Kidney (tissue), 13 donors: ENCODE measurements at regions not wholly inside any gene's neighbourhood (a gene's known extent, or its start where the extent isn't known, plus 50 kb on each side); places are given as distances from the start of the nearest gene placed in this dataset.

Experiments used
- DNase-seq, 5 donors: peaks; one replicate each; pipeline ENCODE4 v3.0.0-alpha.2; 2013 to 2020
- FAIRE-seq: peaks from 2 replicates; lab custom pipeline; 2012; peaks lifted over from hg19 to GRCh38; lab: Jason Lieb, UNC
- H3K27ac ChIP-seq, 2 donors: one replicate each; pipeline ENCODE4 v1.7.0; 2013; ENCODE audit warnings: low read depth in 2 of 2, low read length in 2 of 2, inconsistent platforms in 1 of 2
- H3K27me3 ChIP-seq: one replicate; pipeline ENCODE4 v1.7.1; 2013; ENCODE audit warnings: low read length, inconsistent platforms; ENCODE audit not compliant: control insufficient read depth, insufficient read depth
- H3K36me3 ChIP-seq, 3 donors: one replicate each; pipeline versions ENCODE4 v1.7.0 to v1.7.1; 2013; ENCODE audit warnings: low read length in 3 of 3, control low read depth in 1 of 3, inconsistent platforms in 1 of 3; ENCODE audit not compliant: insufficient read depth in 3 of 3, control insufficient read depth in 2 of 3
- H3K4me1 ChIP-seq, 3 donors: one replicate each; pipeline versions ENCODE4 v1.7.0 to v1.7.1; 2013; ENCODE audit warnings: low read length in 3 of 3, inconsistent platforms in 1 of 3, low read depth in 1 of 3; ENCODE audit not compliant: control insufficient read depth in 2 of 3, insufficient read depth in 2 of 3
- H3K4me3 ChIP-seq, 3 donors: one replicate each; pipeline versions ENCODE4 v1.7.0 to v1.8.1; 2013; ENCODE audit warnings: low read length in 3 of 3, control low read depth in 1 of 3, inconsistent platforms in 1 of 3
- H3K9ac ChIP-seq, 3 donors: one replicate each; pipeline versions ENCODE4 v1.7.0 to v1.7.1; 2013; ENCODE audit warnings: low read length in 3 of 3, control low read depth in 1 of 3, inconsistent platforms in 1 of 3
- H3K9me3 ChIP-seq, 3 donors: one replicate each; pipeline versions ENCODE4 v1.7.0 to v1.7.1; 2013; ENCODE audit warnings: low read length in 3 of 3, control low read depth in 1 of 3, inconsistent platforms in 1 of 3; ENCODE audit not compliant: control insufficient read depth in 2 of 3, insufficient read depth in 1 of 3
- intact Hi-C: fragments of 100-400 bp; cut with DNase I; formaldehyde crosslinking; loops from one replicate; pipeline ENCODE4 v1.11.1; 2022
- TF ChIP-seq, protein P1 (sequence below): IDR thresholded peaks from 3 replicates; pipeline ENCODE4 v1.5.1; 2012; ENCODE audit warnings: mild to moderate bottlenecking, moderate library complexity, borderline replicate concordance; ENCODE audit not compliant: insufficient read depth; ENCODE audit errors: extremely low read depth
- donor health status: control.
- donor health status: control.
- donor health status: control.
- donor health status: control.
- donor health status: control.
- donor health status: DM: yes; HTN: yes; CAD: no.
- donor health status: Normal renal cell carcinoma (clear cell type).

GRCh38 chr1:96206451-96206850 lies 515.1 kb upstream of the PTBP2 start:
- intact Hi-C loops = no loop called here
- Histone ChIP-seq H3K4me3 (no peak overlapping the region), H3K4me1 (no peaks in the 10 kb centered on the region), H3K27me3 (no peaks in the 10 kb centered on the region), H3K9ac (no peak overlapping the region), H3K36me3 (no peaks in the 10 kb centered on the region), H3K9me3 (no peaks in the 10 kb centered on the region), H3K27ac (no peak overlapping the region)
- FAIRE-seq = no peak
- no peak for DNase-seq
- TF ChIP-seq, protein P1, sequence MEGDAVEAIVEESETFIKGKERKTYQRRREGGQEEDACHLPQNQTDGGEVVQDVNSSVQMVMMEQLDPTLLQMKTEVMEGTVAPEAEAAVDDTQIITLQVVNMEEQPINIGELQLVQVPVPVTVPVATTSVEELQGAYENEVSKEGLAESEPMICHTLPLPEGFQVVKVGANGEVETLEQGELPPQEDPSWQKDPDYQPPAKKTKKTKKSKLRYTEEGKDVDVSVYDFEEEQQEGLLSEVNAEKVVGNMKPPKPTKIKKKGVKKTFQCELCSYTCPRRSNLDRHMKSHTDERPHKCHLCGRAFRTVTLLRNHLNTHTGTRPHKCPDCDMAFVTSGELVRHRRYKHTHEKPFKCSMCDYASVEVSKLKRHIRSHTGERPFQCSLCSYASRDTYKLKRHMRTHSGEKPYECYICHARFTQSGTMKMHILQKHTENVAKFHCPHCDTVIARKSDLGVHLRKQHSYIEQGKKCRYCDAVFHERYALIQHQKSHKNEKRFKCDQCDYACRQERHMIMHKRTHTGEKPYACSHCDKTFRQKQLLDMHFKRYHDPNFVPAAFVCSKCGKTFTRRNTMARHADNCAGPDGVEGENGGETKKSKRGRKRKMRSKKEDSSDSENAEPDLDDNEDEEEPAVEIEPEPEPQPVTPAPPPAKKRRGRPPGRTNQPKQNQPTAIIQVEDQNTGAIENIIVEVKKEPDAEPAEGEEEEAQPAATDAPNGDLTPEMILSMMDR = no peak

- H3K36me3 ChIP-seq = no peaks in the 10 kb centered on the region
- FAIRE-seq (no peak), DNase-seq (no peak)
- H3K9ac ChIP-seq = no peak overlapping the region
- no peak overlapping the region for H3K27ac ChIP-seq
- intact Hi-C loops = no loop called here
- H3K4me1 ChIP-seq = no peaks in the 10 kb centered on the region
- H3K9me3 ChIP-seq = no peaks in the 10 kb centered on the region
- TF ChIP-seq, protein P1 = no peak
- no peak overlapping the region for H3K4me3 ChIP-seq
- H3K27me3 ChIP-seq = no peaks in the 10 kb centered on the region
These were observed 513.6 kb upstream of the PTBP2 start for GRCh38 chr1:96207936-96208335.

DNA sequence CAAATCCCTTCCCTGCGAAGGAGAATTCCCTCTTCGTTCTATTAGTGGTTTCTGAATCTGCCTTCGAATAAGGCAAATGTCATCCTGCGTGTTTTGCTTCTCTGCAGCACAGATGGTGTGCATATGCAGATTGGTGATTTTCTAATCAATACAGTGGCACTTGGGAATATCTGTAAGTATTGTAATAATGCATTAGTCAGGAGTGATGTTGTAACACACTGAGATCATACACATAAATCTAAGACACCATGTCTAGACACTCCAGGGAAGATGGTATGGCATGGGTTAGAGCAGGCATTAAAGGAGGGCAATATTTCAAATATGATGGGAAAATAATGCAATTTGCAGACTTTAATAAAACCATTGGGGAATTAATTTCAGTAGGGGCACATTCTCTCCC lies 513.2 kb upstream of the PTBP2 start:
- H3K9me3 ChIP-seq = no peaks in the 10 kb centered on the region
- no peak overlapping the region for H3K9ac ChIP-seq
- TF ChIP-seq, protein P1 = no peak
- intact Hi-C loops = no loop called here
- no peaks in the 10 kb centered on the region for H3K4me1 ChIP-seq
- no peak overlapping the region for H3K4me3 ChIP-seq
- FAIRE-seq = no peak
- no peak overlapping the region for H3K27ac ChIP-seq
- no peak for DNase-seq
- H3K36me3 ChIP-seq = no peaks in the 10 kb centered on the region
- no peaks in the 10 kb centered on the region for H3K27me3 ChIP-seq

- TF ChIP-seq, protein P1 = no peak
- FAIRE-seq (no peak), DNase-seq (no peak)
- Histone ChIP-seq H3K36me3 (no peaks in the 10 kb centered on the region), H3K9me3 (no peaks in the 10 kb centered on the region), H3K27me3 (no peaks in the 10 kb centered on the region), H3K9ac (no peak overlapping the region), H3K4me3 (no peak overlapping the region), H3K4me1 (no peaks in the 10 kb centered on the region), H3K27ac (no peak overlapping the region)
- intact Hi-C loops = no loop called here
These were observed 511.5 kb upstream of the PTBP2 start for GRCh38 chr1:96210054-96210453.
